CD4-positive, alpha-beta T cell treated with Interleukin-21 for 1 hour (primary cell): ENCODE measurements at regions not wholly inside any gene's neighbourhood (a gene's known extent, or its start where the extent isn't known, plus 50 kb on each side); places are given as distances from the start of the nearest gene placed in this dataset.
"Not testable (repeated sequence)": the region's sequence is repeated elsewhere in the genome, so short reads cannot be mapped to it uniquely, and the experiment has no call there.

ENCODE experiments used
- DNase-seq: peaks from one replicate; pipeline ENCODE4 v3.0.0-alpha.2; 2020

- no peak for DNase-seq
Observed at GRCh38 chr4:38442073-38442788, 221.8 kb upstream of the KLF3 start.

GRCh38 chr4:38449506-38450174, 214.4 kb upstream of the KLF3 start:
- no peak for DNase-seq

- no peak for DNase-seq
Observed at GRCh38 chr4:38452009-38452408, 212.0 kb upstream of the KLF3 start.

- no peak for DNase-seq
Observed at GRCh38 chr4:38452542-38452941, 211.5 kb upstream of the KLF3 start.

- DNase-seq, result no peak
Observed at GRCh38 chr4:38453253-38453881, 210.6 kb upstream of the KLF3 start.

- no peak for DNase-seq
Observed at GRCh38 chr4:38454284-38454683, 209.7 kb upstream of the KLF3 start.

GRCh38 chr4:38455092-38455862, 208.7 kb upstream of the KLF3 start:
- no peak for DNase-seq

GRCh38 chr4:38456096-38456495, 207.9 kb upstream of the KLF3 start:
- no peak for DNase-seq

GRCh38 chr4:38461342-38461741, 202.7 kb upstream of the KLF3 start:
- no peak for DNase-seq

GRCh38 chr4:38462367-38463055, 201.5 kb upstream of the KLF3 start:
- DNase-seq, result no peak

- DNase-seq, result no peak
Observed at GRCh38 chr4:38463268-38463958, 200.6 kb upstream of the KLF3 start.

- DNase-seq, result no peak
Observed at GRCh38 chr4:38464328-38464727, 199.7 kb upstream of the KLF3 start.

- DNase-seq, result no peak
Observed at GRCh38 chr4:38466401-38466800, 197.6 kb upstream of the KLF3 start.

GRCh38 chr4:38467296-38467695, 196.7 kb upstream of the KLF3 start:
- no peak for DNase-seq

- DNase-seq, result no peak
Observed at GRCh38 chr4:38468339-38468866, 195.6 kb upstream of the KLF3 start.

- no peak for DNase-seq
Observed at GRCh38 chr4:38469410-38469809, 194.6 kb upstream of the KLF3 start.

GRCh38 chr4:38470735-38471262, 193.2 kb upstream of the KLF3 start:
- DNase-seq, result no peak

- DNase-seq, result no peak
Observed at GRCh38 chr4:38482696-38483095, 181.3 kb upstream of the KLF3 start.

GRCh38 chr4:38483628-38484027, 180.4 kb upstream of the KLF3 start:
- not testable (repeated sequence) for DNase-seq

- DNase-seq, result no peak
Observed at GRCh38 chr4:38489011-38489861, 174.8 kb upstream of the KLF3 start.
